ENCODE measurements at regions not wholly inside any gene's neighbourhood (a gene's known extent, or its start where the extent isn't known, plus 50 kb on each side); places are given as distances from the start of the nearest gene placed in this dataset.

- Mint-ChIP-seq H3K9me3 (peaks cover 0 to 2% of the 10 kb centered on the region in 2 donors), H3K4me1 (no peaks in the 10 kb centered on the region), H3K36me3 (no peaks in the 10 kb centered on the region), H3K4me3 (no peak overlapping the region), H3K27ac (no peak overlapping the region), H3K27me3 (peaks cover 0 to 3% of the 10 kb centered on the region in 2 donors)
- no peak for ATAC-seq (replicated peaks)
- DNase-seq, result no peak
Observed at GRCh38 chr3:159166899-159167586, 365.2 kb downstream of the MFSD1 start.

- ATAC-seq (replicated peaks), result no peak
- peaks cover 0 to 3% of the 10 kb centered on the region in 2 donors for H3K27me3 Mint-ChIP-seq
Observed at GRCh38 chr3:159168788-159169187, 366.9 kb downstream of the MFSD1 start.

GRCh38 chr3:159169828-159170227 is 368.0 kb downstream of the MFSD1 start:
- Mint-ChIP-seq H3K27ac (no peak overlapping the region), H3K36me3 (no peaks in the 10 kb centered on the region), H3K9me3 (peaks cover 0 to 2% of the 10 kb centered on the region in 2 donors), H3K27me3 (peaks cover 0 to 3% of the 10 kb centered on the region in 2 donors), H3K4me3 (no peak overlapping the region), H3K4me1 (no peaks in the 10 kb centered on the region)
- ATAC-seq (replicated peaks) (no peak), DNase-seq (no peak)

More at GRCh38 chr3:159168788-159169187, 366.9 kb downstream of the MFSD1 start:
- no peaks in the 10 kb centered on the region for H3K36me3 Mint-ChIP-seq
- no peak overlapping the region for H3K27ac Mint-ChIP-seq
- DNase-seq, result no peak
- peaks cover 0 to 2% of the 10 kb centered on the region in 2 donors for H3K9me3 Mint-ChIP-seq
- no peaks in the 10 kb centered on the region for H3K4me1 Mint-ChIP-seq
- no peak overlapping the region for H3K4me3 Mint-ChIP-seq

- no peaks in the 10 kb centered on the region for H3K36me3 Mint-ChIP-seq
- DNase-seq (no peak), ATAC-seq (replicated peaks) (no peak)
- no peak overlapping the region for H3K4me3 Mint-ChIP-seq
- no peak overlapping the region for H3K27ac Mint-ChIP-seq
- H3K27me3 Mint-ChIP-seq, result peaks cover 0 to 3% of the 10 kb centered on the region in 2 donors
- H3K9me3 Mint-ChIP-seq, result peaks cover 0 to 2% of the 10 kb centered on the region in 2 donors
- H3K4me1 Mint-ChIP-seq, result no peaks in the 10 kb centered on the region
Observed at GRCh38 chr3:159170436-159171003, 368.7 kb downstream of the MFSD1 start.

- no peak for ATAC-seq (replicated peaks)
- Mint-ChIP-seq H3K4me3 (no peak overlapping the region), H3K27ac (no peak overlapping the region), H3K36me3 (no peaks in the 10 kb centered on the region), H3K9me3 (peaks cover 0 to 2% of the 10 kb centered on the region in 2 donors), H3K27me3 (peaks cover 0 to 3% of the 10 kb centered on the region in 2 donors), H3K4me1 (no peaks in the 10 kb centered on the region)
- DNase-seq, result no peak
Observed at GRCh38 chr3:159171333-159171732, 369.5 kb downstream of the MFSD1 start.

- Mint-ChIP-seq H3K4me3 (no peak overlapping the region), H3K36me3 (no peaks in the 10 kb centered on the region), H3K27me3 (peaks cover 0 to 3% of the 10 kb centered on the region in 2 donors), H3K9me3 (peaks cover 0 to 2% of the 10 kb centered on the region in 2 donors), H3K27ac (no peak overlapping the region), H3K4me1 (no peaks in the 10 kb centered on the region)
- ATAC-seq (replicated peaks) (no peak), DNase-seq (no peak)
Observed at GRCh38 chr3:159172473-159172872, 370.6 kb downstream of the MFSD1 start.

- no peaks in the 10 kb centered on the region for H3K36me3 Mint-ChIP-seq
- ATAC-seq (replicated peaks) (no peak), DNase-seq (no peak)
- no peak overlapping the region for H3K4me3 Mint-ChIP-seq
- H3K9me3 Mint-ChIP-seq, result peaks cover 0 to 2% of the 10 kb centered on the region in 2 donors
- H3K27ac Mint-ChIP-seq, result no peak overlapping the region
- H3K27me3 Mint-ChIP-seq, result peaks cover 0 to 3% of the 10 kb centered on the region in 2 donors
- no peaks in the 10 kb centered on the region for H3K4me1 Mint-ChIP-seq
Observed at GRCh38 chr3:159174715-159175692, 373.1 kb downstream of the MFSD1 start.

- Mint-ChIP-seq H3K36me3 (no peaks in the 10 kb centered on the region), H3K9me3 (peaks cover 0 to 2% of the 10 kb centered on the region in 2 donors), H3K27me3 (no peaks in the 10 kb centered on the region), H3K4me1 (no peaks in the 10 kb centered on the region), H3K4me3 (no peak overlapping the region), H3K27ac (no peak overlapping the region)
- no peak for DNase-seq
- ATAC-seq (replicated peaks), result no peak
Observed at GRCh38 chr3:159178209-159178897, 376.5 kb downstream of the MFSD1 start.

- no peak for ATAC-seq (replicated peaks)
- H3K36me3 Mint-ChIP-seq, result no peaks in the 10 kb centered on the region
- H3K4me3 Mint-ChIP-seq, result no peak overlapping the region
- peaks cover 0 to 4% of the 10 kb centered on the region in 2 donors for H3K9me3 Mint-ChIP-seq
- no peak overlapping the region for H3K27ac Mint-ChIP-seq
- DNase-seq, result no peak
- peaks cover 5 to 7% of the 10 kb centered on the region in 2 donors for H3K4me1 Mint-ChIP-seq
- no peaks in the 10 kb centered on the region for H3K27me3 Mint-ChIP-seq
Observed at GRCh38 chr3:159182961-159183360, 381.1 kb downstream of the MFSD1 start.

GRCh38 chr3:159185443-159186050 is 383.7 kb downstream of the MFSD1 start:
- ATAC-seq (replicated peaks), result peak; percentile 84 to 90
- H3K9me3 Mint-ChIP-seq, result peaks cover 0 to 4% of the 10 kb centered on the region in 2 donors
- no peaks in the 10 kb centered on the region for H3K27me3 Mint-ChIP-seq
- H3K4me1 Mint-ChIP-seq, result peaks cover 5 to 7% of the 10 kb centered on the region in 2 donors
- DNase-seq, result no peak
- H3K4me3 Mint-ChIP-seq, result no peak overlapping the region
- no peaks in the 10 kb centered on the region for H3K36me3 Mint-ChIP-seq
- no peak overlapping the region for H3K27ac Mint-ChIP-seq

GRCh38 chr3:159186581-159186980 is 384.7 kb downstream of the MFSD1 start:
- Mint-ChIP-seq H3K36me3 (no peaks in the 10 kb centered on the region), H3K9me3 (peaks cover 0 to 2% of the 10 kb centered on the region in 2 donors)
- ATAC-seq (replicated peaks), result no peak

GRCh38 chr3:159187232-159187631 is 385.4 kb downstream of the MFSD1 start:
- H3K4me1 Mint-ChIP-seq, result peaks cover 5 to 7% of the 10 kb centered on the region in 2 donors
- no peak overlapping the region for H3K4me3 Mint-ChIP-seq
- H3K36me3 Mint-ChIP-seq, result no peaks in the 10 kb centered on the region
- peaks cover 0 to 2% of the 10 kb centered on the region in 2 donors for H3K9me3 Mint-ChIP-seq
- no peaks in the 10 kb centered on the region for H3K27me3 Mint-ChIP-seq
- DNase-seq (no peak), ATAC-seq (replicated peaks) (no peak)
- H3K27ac Mint-ChIP-seq, result no peak overlapping the region

More at GRCh38 chr3:159186581-159186980, 384.7 kb downstream of the MFSD1 start:
- Mint-ChIP-seq H3K4me1 (peaks cover 5 to 7% of the 10 kb centered on the region in 2 donors), H3K27ac (no peak overlapping the region), H3K4me3 (no peak overlapping the region), H3K27me3 (no peaks in the 10 kb centered on the region)
- DNase-seq, result no peak

GRCh38 chr3:159187706-159188105 is 385.9 kb downstream of the MFSD1 start:
- Mint-ChIP-seq H3K27ac (no peak overlapping the region), H3K9me3 (peaks cover 0 to 2% of the 10 kb centered on the region in 2 donors), H3K27me3 (no peaks in the 10 kb centered on the region), H3K36me3 (no peaks in the 10 kb centered on the region), H3K4me3 (no peak overlapping the region), H3K4me1 (peaks cover 5 to 7% of the 10 kb centered on the region in 2 donors)
- DNase-seq, result no peak
- ATAC-seq (replicated peaks), result no peak

Measured in stimulated activated naive B cell treated with anti-CD40 and anti-IgM and Interleukin-4, amounts not matched to agents 10 μg/mL and 1 μg/mL and 100 μg/mL, for 72 hours (primary cell).